ENCODE measurements at regions not wholly inside any gene's neighbourhood (a gene's known extent, or its start where the extent isn't known, plus 50 kb on each side); places are given as distances from the start of the nearest gene placed in this dataset.

DNA sequence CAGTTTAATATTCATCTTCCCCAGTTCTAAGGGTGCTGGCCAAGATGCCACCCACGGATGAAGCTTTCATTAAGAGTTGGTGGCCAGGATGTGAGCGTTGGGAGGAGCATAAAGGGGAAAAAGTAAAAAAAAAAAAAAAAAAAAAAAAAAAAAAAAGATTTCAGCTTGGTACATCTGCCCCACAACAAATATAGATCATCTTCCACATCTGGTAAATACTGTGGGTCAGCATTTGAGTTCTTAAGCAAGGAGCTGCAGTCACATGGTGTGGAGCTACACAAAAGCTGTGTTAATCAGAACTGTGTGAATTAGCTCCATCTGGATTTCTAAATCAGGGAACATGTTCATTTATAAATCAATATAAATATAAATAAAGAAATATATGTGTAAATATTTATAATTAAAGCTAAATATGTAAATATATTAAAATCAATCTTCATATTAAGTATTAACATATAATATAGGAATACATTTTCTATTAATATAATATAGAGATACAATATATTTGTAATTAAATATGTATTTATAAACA is 262.3 kb downstream of the NUAK1 start:
- TF ChIP-seq SP1 (IDR thresholded peaks at IDR 0.05; ENCODE audit: low read depth) (no peak), YY1 (IDR thresholded peaks at IDR 0.05; ENCODE audit: extremely low read depth, insufficient replicate concordance, low read depth, low read length) (no peak)
- TF ChIP-seq, protein P1, sequence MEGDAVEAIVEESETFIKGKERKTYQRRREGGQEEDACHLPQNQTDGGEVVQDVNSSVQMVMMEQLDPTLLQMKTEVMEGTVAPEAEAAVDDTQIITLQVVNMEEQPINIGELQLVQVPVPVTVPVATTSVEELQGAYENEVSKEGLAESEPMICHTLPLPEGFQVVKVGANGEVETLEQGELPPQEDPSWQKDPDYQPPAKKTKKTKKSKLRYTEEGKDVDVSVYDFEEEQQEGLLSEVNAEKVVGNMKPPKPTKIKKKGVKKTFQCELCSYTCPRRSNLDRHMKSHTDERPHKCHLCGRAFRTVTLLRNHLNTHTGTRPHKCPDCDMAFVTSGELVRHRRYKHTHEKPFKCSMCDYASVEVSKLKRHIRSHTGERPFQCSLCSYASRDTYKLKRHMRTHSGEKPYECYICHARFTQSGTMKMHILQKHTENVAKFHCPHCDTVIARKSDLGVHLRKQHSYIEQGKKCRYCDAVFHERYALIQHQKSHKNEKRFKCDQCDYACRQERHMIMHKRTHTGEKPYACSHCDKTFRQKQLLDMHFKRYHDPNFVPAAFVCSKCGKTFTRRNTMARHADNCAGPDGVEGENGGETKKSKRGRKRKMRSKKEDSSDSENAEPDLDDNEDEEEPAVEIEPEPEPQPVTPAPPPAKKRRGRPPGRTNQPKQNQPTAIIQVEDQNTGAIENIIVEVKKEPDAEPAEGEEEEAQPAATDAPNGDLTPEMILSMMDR (IDR thresholded peaks at IDR 0.05 in 2 of 3, conservative IDR thresholded peaks at IDR 0.05 in 1 of 3; ENCODE audit: borderline replicate concordance in 1 of 3, insufficient read depth in 1 of 3, low read depth in 2 of 3, low read length in 2 of 3), result no peak
- TF ChIP-seq, protein P2, sequence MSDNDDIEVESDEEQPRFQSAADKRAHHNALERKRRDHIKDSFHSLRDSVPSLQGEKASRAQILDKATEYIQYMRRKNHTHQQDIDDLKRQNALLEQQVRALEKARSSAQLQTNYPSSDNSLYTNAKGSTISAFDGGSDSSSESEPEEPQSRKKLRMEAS (IDR thresholded peaks at IDR 0.05), result no peak
